Right ventricle myocardium superior (tissue), 1 donor: ENCODE measurements at regions not wholly inside any gene's neighbourhood (a gene's known extent, or its start where the extent isn't known, plus 50 kb on each side); places are given as distances from the start of the nearest gene placed in this dataset.

Experiments used
- ATAC-seq: fragments of 200-7000 bp; cut with Tn5 transposase; one replicate; pipeline ENCODE4 v1.9.1; 2020; ENCODE audit warnings: mild to moderate bottlenecking; ENCODE audit not compliant: poor library complexity
- DNase-seq: peaks from one replicate; pipeline ENCODE4 v3.0.0-alpha.2; 2020
- intact Hi-C: fragments of 100-400 bp; cut with DNase I; formaldehyde crosslinking; loops from one replicate; pipeline ENCODE4 v1.11.2; 2022
- donor health status: DM: no; HTN: yes; CAD: no; lungs with severe emphysema.

- intact Hi-C loops = no loop called here
- ATAC-seq (no peak), DNase-seq (no peak)
Observed at GRCh38 chr2:147714582-147714981, 130.2 kb upstream of the ACVR2A start.

GRCh38 chr2:147713349-147713748 is 131.5 kb upstream of the ACVR2A start:
- no peak for ATAC-seq
- DNase-seq = no peak
- intact Hi-C loops = no loop called here

DNA sequence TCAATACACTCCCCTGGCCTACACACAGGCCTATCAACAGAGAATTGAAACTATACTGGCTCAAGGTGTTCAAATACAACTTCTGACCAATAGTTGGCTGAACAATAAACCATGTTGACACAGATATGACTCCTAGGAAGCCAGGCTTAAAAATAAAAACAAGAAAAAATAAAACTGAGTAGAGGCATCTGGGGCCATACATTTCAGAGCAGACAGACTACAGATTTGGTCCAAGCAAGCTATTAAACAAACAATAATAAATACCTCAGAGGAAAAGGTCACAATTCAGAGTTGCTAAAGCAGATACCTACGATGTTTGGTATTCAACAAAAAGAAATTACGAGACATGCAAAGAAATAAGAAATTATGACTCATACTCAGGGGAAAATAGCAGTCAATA is 132.8 kb upstream of the ACVR2A start:
- DNase-seq = no peak
- no peak for ATAC-seq
- intact Hi-C loops = no loop called here

GRCh38 chr2:147711031-147711430 is 133.8 kb upstream of the ACVR2A start:
- no peak for DNase-seq
- intact Hi-C loops = no loop called here
- ATAC-seq = no peak

DNA sequence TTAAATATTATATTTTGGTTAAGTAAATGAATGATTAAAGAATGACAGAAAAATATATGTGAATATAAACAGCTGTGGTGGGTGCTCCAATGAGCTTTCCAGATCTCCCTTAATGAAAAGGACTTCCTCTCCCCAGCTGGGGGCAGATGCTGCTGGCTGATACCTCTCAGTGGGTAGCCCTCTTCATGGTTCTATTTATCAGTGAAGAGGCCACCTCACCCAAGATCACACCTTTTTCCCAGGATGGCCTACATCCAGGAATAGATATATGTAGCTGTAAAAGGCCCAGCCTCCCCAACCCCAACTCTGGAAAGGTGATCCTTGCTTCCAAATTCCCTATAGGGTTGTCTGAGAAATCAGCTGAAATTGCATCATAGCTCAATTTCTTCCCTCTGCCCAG is 135.2 kb upstream of the ACVR2A start:
- intact Hi-C loops = no loop called here
- no peak for ATAC-seq
- DNase-seq = no peak

GRCh38 chr2:147703171-147703570 is 141.7 kb upstream of the ACVR2A start:
- intact Hi-C loops = no loop called here
- ATAC-seq (no peak), DNase-seq (no peak)

DNA sequence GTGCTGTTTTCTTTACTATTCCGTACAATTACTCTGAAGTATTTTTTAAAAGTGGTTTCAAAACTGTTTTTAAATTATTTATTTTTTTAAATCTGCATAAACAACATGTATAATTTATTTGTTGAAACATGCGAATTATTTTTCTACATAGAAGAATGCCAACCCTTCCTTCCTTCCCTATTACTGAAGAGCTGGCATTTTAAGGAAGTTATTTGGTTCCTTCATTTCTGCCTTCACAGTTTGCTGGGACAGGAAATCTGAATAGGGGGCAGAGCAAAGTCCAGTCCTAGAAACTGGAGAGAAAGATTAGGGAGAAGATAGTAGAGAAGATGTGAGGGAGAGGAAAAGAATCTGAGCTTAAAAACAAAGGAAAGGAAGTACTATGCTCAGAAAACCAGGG is 146.7 kb upstream of the ACVR2A start:
- intact Hi-C loops = no loop called here
- no peak for ATAC-seq
- no peak for DNase-seq

DNA sequence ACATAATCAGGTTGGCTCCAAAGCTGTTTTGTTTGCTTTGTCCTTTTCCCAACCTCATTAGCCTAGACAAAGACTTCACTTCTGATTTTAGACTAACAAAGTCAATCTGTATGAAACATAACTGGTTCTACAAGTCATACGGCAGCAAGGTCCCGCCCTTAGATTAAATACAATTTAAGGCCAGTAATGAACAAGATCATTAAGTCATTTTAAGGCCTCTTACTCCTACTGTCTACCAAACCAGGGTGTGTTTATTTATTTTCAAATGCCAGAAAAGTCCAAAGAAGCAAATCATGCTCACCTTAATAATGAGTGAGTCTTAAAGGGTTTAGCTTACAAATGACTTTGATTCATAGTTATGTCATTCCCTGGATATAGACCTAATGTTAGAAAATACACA is 148.4 kb upstream of the ACVR2A start:
- intact Hi-C loops = no loop called here
- no peak for ATAC-seq
- no peak for DNase-seq

- intact Hi-C loops = no loop called here
- DNase-seq (no peak), ATAC-seq (peak; percentile 56)
Observed at GRCh38 chr2:147689220-147689909, 155.5 kb upstream of the ACVR2A start.

- DNase-seq (no peak), ATAC-seq (no peak)
- intact Hi-C loops = no loop called here
Observed at GRCh38 chr2:147688242-147688641, 156.6 kb upstream of the ACVR2A start.

GRCh38 chr2:147686365-147686764 is 158.5 kb upstream of the ACVR2A start:
- DNase-seq (no peak), ATAC-seq (no peak)
- intact Hi-C loops = no loop called here

DNA sequence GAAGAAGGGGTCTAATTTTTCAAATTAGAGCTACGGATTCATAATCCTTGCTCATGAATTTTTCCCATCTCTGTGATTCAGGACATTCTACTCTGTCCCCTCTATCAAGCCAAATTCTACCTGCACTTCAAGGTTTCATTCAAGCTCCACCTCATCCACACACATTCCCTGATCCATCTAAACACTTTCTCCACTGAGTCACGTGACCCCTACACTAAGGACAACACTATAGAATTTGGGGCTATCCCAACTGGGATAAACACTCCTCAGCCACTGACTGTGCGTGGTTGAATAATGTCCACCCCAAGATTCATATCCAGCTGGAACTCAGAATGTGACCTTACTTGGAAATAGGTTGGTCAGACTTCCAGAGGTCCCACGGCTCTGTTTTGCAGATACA is 159.9 kb upstream of the ACVR2A start:
- intact Hi-C loops = no loop called here
- ATAC-seq (no peak), DNase-seq (no peak)

GRCh38 chr2:147683380-147683779 is 161.4 kb upstream of the ACVR2A start:
- DNase-seq (no peak), ATAC-seq (no peak)
- intact Hi-C loops = no loop called here

DNA sequence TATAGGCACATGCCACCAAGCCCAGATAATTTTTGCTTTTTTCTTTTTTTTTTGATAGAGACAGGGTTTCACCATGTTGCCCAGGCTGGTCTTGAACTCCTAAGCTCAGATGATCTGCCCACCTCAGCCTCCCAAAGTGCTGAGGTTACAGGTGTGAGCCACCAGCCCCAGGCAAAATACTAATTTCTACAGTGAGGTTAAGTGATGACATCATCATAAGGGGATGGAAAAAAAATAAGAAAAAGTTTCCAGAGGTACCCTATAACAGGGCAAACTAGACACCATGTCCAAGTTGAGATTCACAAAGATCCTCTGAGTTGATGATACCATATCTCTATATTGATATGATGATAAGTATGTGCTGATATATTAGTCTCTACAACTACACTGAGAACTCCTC is 163.7 kb upstream of the ACVR2A start:
- intact Hi-C loops = no loop called here
- ATAC-seq = no peak
- DNase-seq = no peak

- intact Hi-C loops = no loop called here
- DNase-seq (no peak), ATAC-seq (no peak)
Observed at GRCh38 chr2:147679955-147680531, 164.8 kb upstream of the ACVR2A start.

DNA sequence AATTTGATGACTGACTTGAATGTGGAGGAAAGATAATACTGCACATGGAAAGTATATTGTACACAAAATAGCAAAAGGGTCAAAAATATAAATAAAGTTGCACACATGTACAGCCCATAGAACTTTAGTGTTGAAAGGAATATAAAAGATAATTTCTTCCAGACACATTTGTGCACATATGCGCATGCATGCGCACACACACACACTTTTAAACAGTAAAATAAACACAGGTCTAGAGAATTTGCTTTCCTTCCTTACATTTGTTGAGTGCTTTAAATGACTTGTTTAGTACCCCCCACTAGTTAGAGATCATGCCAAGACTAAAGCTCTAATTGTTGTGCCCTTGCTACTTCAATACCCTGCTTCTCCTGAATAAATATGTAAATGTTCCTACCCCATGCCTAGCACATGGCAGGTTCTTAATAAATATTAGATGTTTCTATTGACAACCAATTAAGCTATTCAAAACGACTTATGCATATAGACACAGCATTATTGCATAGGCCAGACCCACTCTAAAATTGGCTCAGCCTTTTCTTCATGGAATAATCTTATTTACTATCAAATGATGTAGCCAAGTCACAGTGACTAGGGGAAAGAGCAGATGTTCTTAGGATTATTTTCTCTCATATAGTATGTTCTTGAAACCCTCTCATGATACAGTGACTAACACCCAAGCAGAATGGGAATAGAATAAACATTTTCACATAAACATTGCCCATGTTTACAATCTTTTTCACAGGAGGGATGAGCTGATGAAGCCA is 165.5 kb upstream of the ACVR2A start:
- intact Hi-C loops = no loop called here
- DNase-seq (no peak), ATAC-seq (no peak)

GRCh38 chr2:147665105-147665504 is 179.7 kb upstream of the ACVR2A start:
- DNase-seq = no peak
- intact Hi-C loops = no loop called here
- no peak for ATAC-seq

DNA sequence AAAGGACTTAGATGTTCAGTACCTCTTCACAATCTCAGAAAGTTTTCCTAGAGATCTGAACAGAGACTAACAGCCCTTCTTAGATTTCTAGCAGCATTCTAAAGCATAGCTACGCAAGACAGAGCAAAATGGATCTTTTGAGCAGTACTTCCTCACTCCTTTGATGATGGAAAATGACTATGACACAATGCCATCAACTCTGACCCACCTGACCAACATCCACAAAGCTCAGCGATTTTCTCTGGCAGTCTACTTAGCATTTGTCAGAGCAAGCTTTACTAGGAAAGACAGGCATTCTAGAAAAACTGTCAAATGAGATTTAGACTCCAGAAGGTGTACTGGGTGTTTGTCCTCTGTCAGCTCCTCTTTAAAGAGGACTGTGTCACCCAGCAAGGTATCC is 180.9 kb upstream of the ACVR2A start:
- no peak for DNase-seq

GRCh38 chr2:147663153-147663961 is 181.5 kb upstream of the ACVR2A start:
- ATAC-seq = no peak
- intact Hi-C loops = no loop called here
- DNase-seq = no peak

More for the DNA sequence above, 180.9 kb upstream of the ACVR2A start:
- ATAC-seq = no peak
- intact Hi-C loops = no loop called here
